ENCODE measurements at regions not wholly inside any gene's neighbourhood (a gene's known extent, or its start where the extent isn't known, plus 50 kb on each side); places are given as distances from the start of the nearest gene placed in this dataset.

- no peak overlapping the region for H3K27ac ChIP-seq
- H3K4me1 ChIP-seq, result no peaks in the 10 kb centered on the region
- intact Hi-C loops (cut with DNase I; ENCODE audit: low total_unique reads), result no loop called here
- H3K36me3 ChIP-seq, result no peaks in the 10 kb centered on the region
- no peaks in the 10 kb centered on the region for H3K27me3 ChIP-seq
- DNase-seq, result no peak
- H3K9me3 ChIP-seq, result no peaks in the 10 kb centered on the region
- no peak overlapping the region for H3K4me3 ChIP-seq
- TF ChIP-seq CTCF (IDR thresholded peaks at IDR 0.05), result no peak
- no peak for TF ChIP-seq POLR2A (IDR thresholded peaks at IDR 0.05)
These were observed 148.3 kb upstream of the SOX14 start for GRCh38 chr3:137615659-137616418.

GRCh38 chr3:137641879-137642704 lies 122.0 kb upstream of the SOX14 start:
- Histone ChIP-seq H3K27me3 (no peaks in the 10 kb centered on the region), H3K9me3 (no peaks in the 10 kb centered on the region), H3K36me3 (no peaks in the 10 kb centered on the region), H3K4me1 (no peaks in the 10 kb centered on the region), H3K27ac (no peak overlapping the region), H3K4me3 (no peak overlapping the region)
- no peak for TF ChIP-seq POLR2A (IDR thresholded peaks at IDR 0.05)
- no peak for TF ChIP-seq CTCF (IDR thresholded peaks at IDR 0.05)
- no peak for DNase-seq
- intact Hi-C loops (cut with DNase I; ENCODE audit: low total_unique reads), result no loop called here

GRCh38 chr3:137642831-137643230 lies 121.3 kb upstream of the SOX14 start:
- intact Hi-C loops (cut with DNase I; ENCODE audit: low total_unique reads), result no loop called here

GRCh38 chr3:137647179-137647578 lies 116.9 kb upstream of the SOX14 start:
- no peaks in the 10 kb centered on the region for H3K9me3 ChIP-seq
- DNase-seq, result no peak
- intact Hi-C loops (cut with DNase I; ENCODE audit: low total_unique reads), result no loop called here
- H3K27ac ChIP-seq, result no peak overlapping the region
- H3K27me3 ChIP-seq, result no peaks in the 10 kb centered on the region
- no peaks in the 10 kb centered on the region for H3K36me3 ChIP-seq
- H3K4me3 ChIP-seq, result no peak overlapping the region
- H3K4me1 ChIP-seq, result no peaks in the 10 kb centered on the region
- TF ChIP-seq CTCF (IDR thresholded peaks at IDR 0.05) (no peak), POLR2A (IDR thresholded peaks at IDR 0.05) (no peak)

More at GRCh38 chr3:137642831-137643230, 121.3 kb upstream of the SOX14 start:
- H3K27me3 ChIP-seq, result no peaks in the 10 kb centered on the region
- H3K4me3 ChIP-seq, result no peak overlapping the region
- TF ChIP-seq POLR2A (IDR thresholded peaks at IDR 0.05) (no peak), CTCF (IDR thresholded peaks at IDR 0.05) (no peak)
- no peaks in the 10 kb centered on the region for H3K9me3 ChIP-seq
- no peak for DNase-seq
- no peaks in the 10 kb centered on the region for H3K36me3 ChIP-seq
- H3K4me1 ChIP-seq, result no peaks in the 10 kb centered on the region
- no peak overlapping the region for H3K27ac ChIP-seq

GRCh38 chr3:137669519-137670060 lies 94.5 kb upstream of the SOX14 start:
- intact Hi-C loops (cut with DNase I; ENCODE audit: low total_unique reads), result no loop called here
- no peak overlapping the region for H3K4me3 ChIP-seq
- H3K27me3 ChIP-seq, result no peaks in the 10 kb centered on the region
- H3K9me3 ChIP-seq, result no peaks in the 10 kb centered on the region
- TF ChIP-seq POLR2A (IDR thresholded peaks at IDR 0.05) (no peak), CTCF (IDR thresholded peaks at IDR 0.05) (no peak)
- no peak for DNase-seq
- H3K4me1 ChIP-seq, result no peaks in the 10 kb centered on the region
- no peaks in the 10 kb centered on the region for H3K36me3 ChIP-seq
- no peak overlapping the region for H3K27ac ChIP-seq

Data from uterus (tissue), 3 donors.